Choroid plexus epithelial cell (primary cell): ENCODE measurements at regions not wholly inside any gene's neighbourhood (a gene's known extent, or its start where the extent isn't known, plus 50 kb on each side); places are given as distances from the start of the nearest gene placed in this dataset.
A peak's percentile ranks its signal among the peaks of the same experiment; 100 is the strongest.
"Not testable (repeated sequence)": the region's sequence is repeated elsewhere in the genome, so short reads cannot be mapped to it uniquely, and the experiment has no call there.

ENCODE experiments used
- DNase-seq: peaks from one replicate; pipeline ENCODE4 v3.0.0-alpha.2; 2010; ENCODE audit warnings: low read depth
- H3K4me3 ChIP-seq: 2 replicates; pipeline ENCODE4 v1.5.1; 2011; ENCODE audit warnings: low read depth, mild to moderate bottlenecking, control low read depth, low read length, moderate library complexity
- TF ChIP-seq, protein P1 (sequence below): conservative IDR thresholded peaks from 2 replicates; pipeline ENCODE4 v1.5.1; 2011; ENCODE audit warnings: low read depth, mild to moderate bottlenecking, control low read depth, inconsistent platforms, low read length, moderate library complexity

DNA sequence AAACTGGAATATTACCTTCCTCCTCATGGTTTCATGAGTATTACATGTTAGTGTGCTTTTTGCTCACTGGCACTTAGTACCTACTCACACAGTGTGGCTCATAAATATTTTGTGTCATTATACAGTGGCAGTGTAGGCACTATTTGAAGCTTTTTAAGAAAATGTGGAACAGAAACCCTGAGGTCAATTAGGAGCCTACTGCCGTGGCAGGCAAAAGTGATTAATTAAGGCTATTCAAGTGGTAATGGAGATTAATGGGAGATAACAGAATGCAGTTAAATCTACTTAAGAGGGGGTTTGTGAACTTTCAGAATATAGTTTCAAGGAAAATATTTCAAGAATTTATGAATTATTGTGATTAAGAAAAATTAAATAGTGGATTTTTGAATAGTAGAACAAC, 277.6 kb downstream of the HGF start:
- no peak for DNase-seq
- TF ChIP-seq, protein P1, sequence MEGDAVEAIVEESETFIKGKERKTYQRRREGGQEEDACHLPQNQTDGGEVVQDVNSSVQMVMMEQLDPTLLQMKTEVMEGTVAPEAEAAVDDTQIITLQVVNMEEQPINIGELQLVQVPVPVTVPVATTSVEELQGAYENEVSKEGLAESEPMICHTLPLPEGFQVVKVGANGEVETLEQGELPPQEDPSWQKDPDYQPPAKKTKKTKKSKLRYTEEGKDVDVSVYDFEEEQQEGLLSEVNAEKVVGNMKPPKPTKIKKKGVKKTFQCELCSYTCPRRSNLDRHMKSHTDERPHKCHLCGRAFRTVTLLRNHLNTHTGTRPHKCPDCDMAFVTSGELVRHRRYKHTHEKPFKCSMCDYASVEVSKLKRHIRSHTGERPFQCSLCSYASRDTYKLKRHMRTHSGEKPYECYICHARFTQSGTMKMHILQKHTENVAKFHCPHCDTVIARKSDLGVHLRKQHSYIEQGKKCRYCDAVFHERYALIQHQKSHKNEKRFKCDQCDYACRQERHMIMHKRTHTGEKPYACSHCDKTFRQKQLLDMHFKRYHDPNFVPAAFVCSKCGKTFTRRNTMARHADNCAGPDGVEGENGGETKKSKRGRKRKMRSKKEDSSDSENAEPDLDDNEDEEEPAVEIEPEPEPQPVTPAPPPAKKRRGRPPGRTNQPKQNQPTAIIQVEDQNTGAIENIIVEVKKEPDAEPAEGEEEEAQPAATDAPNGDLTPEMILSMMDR: no peak
- no peak overlapping the region for H3K4me3 ChIP-seq

DNA sequence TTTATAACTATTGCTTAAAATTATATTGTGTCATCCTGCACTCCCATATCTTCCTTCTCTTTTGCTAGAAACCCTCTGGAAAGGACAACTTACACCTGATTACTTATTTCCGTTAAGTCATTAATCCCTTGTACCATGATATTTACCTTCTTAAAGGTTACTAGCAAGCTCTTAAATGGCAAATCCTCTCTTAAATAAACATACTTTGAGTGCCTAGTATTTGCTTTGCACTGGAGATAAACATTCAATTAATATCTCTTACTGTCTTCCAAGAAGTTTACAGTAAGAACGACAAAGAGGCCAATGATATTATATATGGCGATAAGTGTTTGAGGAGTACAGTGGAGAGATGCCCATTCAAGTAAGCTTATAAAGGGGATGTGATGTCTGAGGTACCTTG, 278.3 kb downstream of the HGF start:
- TF ChIP-seq, protein P1: no peak
- DNase-seq: no peak
- H3K4me3 ChIP-seq: no peak overlapping the region

DNA sequence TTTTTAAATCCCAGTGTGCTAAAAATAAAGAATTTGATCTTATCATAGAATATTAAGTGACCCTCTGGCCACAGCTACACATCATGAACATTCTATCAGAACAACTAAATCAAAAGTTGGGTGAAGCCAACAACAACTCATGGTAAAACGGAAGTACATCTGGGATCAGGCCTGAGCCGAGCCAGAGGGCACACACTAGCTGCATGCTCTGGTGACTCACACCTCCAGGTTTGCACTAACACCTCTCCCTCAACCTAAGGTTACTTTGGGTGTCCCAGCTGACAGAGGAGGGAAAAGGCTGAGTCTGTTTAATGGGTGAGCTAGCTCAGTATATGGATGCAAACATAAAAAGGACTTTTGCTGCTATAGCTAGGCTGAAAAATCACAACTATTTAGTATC, 281.6 kb downstream of the HGF start:
- TF ChIP-seq, protein P1: no peak
- no peak for DNase-seq
- H3K4me3 ChIP-seq: no peak overlapping the region

DNA sequence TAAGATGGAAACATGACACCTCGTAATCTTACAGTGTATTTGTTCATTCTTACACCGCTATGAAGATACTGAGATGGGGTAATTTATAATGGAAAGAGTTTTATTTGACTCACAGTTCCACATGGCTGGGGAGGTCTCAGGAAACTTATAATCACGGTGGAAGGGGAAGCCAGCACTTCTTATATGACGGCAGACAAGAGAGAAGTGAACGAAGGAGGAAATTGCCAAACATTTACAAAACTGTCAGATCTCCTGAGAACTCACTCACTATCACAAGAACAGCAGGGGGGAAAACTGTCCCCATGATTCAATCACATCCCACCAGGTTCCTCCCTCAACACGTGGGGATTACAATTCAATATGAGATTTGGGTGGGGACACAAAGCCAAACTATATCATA, 282.3 kb downstream of the HGF start:
- TF ChIP-seq, protein P1: no peak
- H3K4me3 ChIP-seq: no peak overlapping the region
- DNase-seq: no peak

DNA sequence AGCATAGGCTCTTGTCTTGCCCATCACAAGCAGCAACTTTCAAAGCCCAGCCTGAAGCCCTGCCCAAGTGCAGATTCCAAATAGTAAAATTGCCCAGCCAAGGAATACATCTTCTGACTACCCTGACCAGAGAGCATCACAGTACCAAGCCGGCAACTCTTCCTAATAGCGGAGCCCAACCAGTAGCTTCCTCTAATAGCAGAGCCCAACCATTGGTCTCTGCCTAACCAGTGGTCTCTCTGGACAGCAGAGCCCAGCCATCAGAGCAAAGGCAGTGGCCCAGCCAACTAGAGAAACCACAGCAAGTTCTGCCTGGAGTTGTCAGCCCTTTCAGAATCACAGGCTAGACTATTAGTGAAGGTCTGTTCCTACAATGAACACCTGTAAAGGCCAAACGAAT, 285.6 kb downstream of the HGF start:
- no peak overlapping the region for H3K4me3 ChIP-seq
- peak; percentile 91 for DNase-seq
- TF ChIP-seq, protein P1: no peak

DNA sequence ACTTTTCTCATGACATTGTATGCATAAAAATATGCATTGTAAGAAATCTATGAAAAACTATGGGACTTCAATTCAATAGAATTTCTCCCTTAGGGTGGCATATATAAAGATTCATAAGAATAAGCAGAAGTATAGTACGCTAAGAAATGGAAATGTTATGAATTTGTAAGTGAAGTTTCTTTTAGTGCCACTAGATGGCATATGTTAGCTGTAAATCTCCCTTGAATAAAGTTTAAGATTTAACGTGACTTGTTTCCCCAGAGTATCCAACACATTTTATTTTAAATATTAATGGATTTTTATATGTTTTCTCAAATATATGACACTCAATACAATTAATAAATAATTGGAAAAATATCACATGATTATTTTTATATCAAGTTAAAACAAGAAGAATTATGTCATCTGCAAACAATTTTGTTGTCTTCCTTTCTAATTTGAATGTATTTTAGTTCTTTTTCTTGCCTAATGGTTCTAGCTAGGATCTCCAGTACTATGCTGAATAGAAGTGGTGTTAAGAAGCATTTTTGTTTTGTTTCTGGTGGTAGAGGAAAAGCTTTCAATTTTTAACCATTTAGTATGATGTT, 287.2 kb downstream of the HGF start:
- TF ChIP-seq, protein P1: peak; percentile 48
- no peak overlapping the region for H3K4me3 ChIP-seq
- DNase-seq: peak; percentile 64

DNA sequence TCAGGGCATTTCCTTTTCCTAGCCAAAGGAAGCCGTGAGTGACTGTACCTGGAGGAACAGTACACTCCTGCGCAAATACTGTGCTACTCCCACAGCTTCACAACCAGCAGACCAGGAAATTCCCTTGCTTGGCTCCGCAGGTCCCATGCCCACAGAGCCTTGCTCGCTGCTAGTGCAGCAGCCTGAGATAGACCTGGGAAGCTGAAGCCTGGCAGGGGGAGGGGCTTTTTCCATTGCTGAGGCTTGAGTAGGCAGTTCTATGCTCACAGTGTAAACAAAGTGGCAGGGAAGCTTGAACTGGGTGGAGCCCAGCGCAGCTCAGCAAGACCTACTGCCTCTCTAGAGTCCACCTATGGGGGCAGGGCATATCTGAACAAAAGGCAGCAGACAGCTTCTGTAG, 291.2 kb downstream of the HGF start:
- DNase-seq: no peak
- TF ChIP-seq, protein P1: no peak
- no peak overlapping the region for H3K4me3 ChIP-seq

DNA sequence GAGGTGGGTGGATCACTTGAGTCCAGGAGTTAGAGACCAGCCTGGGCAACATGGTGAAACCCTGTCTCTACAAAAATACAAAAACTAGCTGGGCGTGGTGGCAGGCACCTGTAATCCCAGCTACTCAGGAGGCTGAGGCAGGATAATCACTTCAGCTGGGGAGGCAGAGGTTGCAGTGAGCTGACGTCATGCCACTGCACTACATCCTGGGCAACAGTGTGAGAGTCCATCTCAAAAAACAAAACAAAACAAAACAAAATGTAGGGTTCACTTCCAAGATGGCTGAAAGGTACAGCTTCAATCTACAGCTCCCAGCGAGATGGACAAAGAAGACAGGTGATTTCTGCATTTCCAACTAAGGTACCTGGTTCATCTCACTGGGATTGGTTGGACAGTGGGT, 291.6 kb downstream of the HGF start:
- not testable (repeated sequence) for H3K4me3 ChIP-seq, DNase-seq
